Left lung (tissue), 4 donors: ENCODE measurements at regions not wholly inside any gene's neighbourhood (a gene's known extent, or its start where the extent isn't known, plus 50 kb on each side); places are given as distances from the start of the nearest gene placed in this dataset.

ENCODE experiments used
- ATAC-seq: fragments of 200-7000 bp; cut with Tn5 transposase; one replicate; pipeline ENCODE4 v1.9.1; 2020; ENCODE audit warnings: moderate library complexity
- DNase-seq, 4 donors: peaks; one replicate each; pipeline ENCODE4 v3.0.0-alpha.2; 2013 to 2020
- H3K27ac ChIP-seq, 2 donors: fragments of 200-600 bp; sonication (generic) in 1 of 2; one replicate each; pipeline versions ENCODE4 v1.5.0 to v1.8.0; 2020 to 2021
- H3K27me3 ChIP-seq, 2 donors: fragments of 200-600 bp; sonication (generic) in 1 of 2; one replicate each; pipeline versions ENCODE4 v1.5.0 to v1.8.0; 2020 to 2021
- H3K36me3 ChIP-seq, 2 donors: fragments of 200-600 bp; sonication (generic) in 1 of 2; one replicate each; pipeline versions ENCODE4 v1.5.0 to v1.8.0; 2020 to 2021
- H3K4me1 ChIP-seq, 2 donors: fragments of 200-600 bp; one replicate each; pipeline ENCODE4 v1.8.0; 2021
- H3K4me3 ChIP-seq, 2 donors: fragments of 200-600 bp; sonication (generic) in 1 of 2; one replicate each; pipeline versions ENCODE4 v1.5.0 to v1.8.0; 2020 to 2021; ENCODE audit warnings: mild to moderate bottlenecking in 1 of 2
- H3K9me3 ChIP-seq, 2 donors: fragments of 200-600 bp; sonication (generic) in 1 of 2; one replicate each; pipeline versions ENCODE4 v1.5.0 to v1.8.0; 2020 to 2021
- intact Hi-C, 2 donors: fragments of 100-400 bp; cut with DNase I; formaldehyde crosslinking; loops; one replicate each; pipeline versions ENCODE4 v1.11.2 to v1.14.2; 2022
- TF ChIP-seq, protein P1 (sequence below), 2 donors: fragments of 200-600 bp; sonication (generic) in 1 of 2; IDR thresholded peaks; one replicate each; pipeline versions ENCODE4 v1.5.0 to v1.8.0; 2021; ENCODE audit warnings: antibody characterized with exemption in 2 of 2
- donor health status: DM: no; HTN: yes; CAD: no.
- donor health status: DM: no; HTN: no; CAD: no.

DNA sequence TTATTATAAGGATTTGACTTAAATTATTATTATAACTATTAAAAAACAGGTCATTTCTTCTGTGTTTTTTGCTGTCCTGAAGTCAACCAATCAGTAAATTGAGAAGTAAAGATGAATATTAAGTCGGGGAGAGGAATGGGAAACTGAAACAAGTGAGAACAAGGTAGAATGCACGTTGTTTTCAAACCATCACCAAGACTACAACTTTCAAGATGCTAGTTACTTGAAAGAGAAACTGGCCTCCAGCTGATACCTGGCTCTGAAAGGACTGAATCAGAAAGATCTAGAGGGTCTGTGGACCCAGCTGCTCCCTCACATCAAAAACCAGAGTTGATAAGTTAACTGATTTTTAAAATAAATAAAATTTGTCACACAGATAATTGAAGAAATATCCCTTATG lies 1301.5 kb upstream of the ATXN8OS start:
- H3K4me1 ChIP-seq = no peaks in the 10 kb centered on the region
- DNase-seq (no peak), ATAC-seq (no peak)
- no peaks in the 10 kb centered on the region for H3K36me3 ChIP-seq
- TF ChIP-seq, protein P1, sequence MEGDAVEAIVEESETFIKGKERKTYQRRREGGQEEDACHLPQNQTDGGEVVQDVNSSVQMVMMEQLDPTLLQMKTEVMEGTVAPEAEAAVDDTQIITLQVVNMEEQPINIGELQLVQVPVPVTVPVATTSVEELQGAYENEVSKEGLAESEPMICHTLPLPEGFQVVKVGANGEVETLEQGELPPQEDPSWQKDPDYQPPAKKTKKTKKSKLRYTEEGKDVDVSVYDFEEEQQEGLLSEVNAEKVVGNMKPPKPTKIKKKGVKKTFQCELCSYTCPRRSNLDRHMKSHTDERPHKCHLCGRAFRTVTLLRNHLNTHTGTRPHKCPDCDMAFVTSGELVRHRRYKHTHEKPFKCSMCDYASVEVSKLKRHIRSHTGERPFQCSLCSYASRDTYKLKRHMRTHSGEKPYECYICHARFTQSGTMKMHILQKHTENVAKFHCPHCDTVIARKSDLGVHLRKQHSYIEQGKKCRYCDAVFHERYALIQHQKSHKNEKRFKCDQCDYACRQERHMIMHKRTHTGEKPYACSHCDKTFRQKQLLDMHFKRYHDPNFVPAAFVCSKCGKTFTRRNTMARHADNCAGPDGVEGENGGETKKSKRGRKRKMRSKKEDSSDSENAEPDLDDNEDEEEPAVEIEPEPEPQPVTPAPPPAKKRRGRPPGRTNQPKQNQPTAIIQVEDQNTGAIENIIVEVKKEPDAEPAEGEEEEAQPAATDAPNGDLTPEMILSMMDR (IDR thresholded peaks at IDR 0.05) = no peak
- no peak overlapping the region for H3K27ac ChIP-seq
- no peak overlapping the region for H3K4me3 ChIP-seq
- H3K27me3 ChIP-seq = no peaks in the 10 kb centered on the region
- H3K9me3 ChIP-seq = no peaks in the 10 kb centered on the region
- intact Hi-C loops = no loop called here

- Histone ChIP-seq H3K4me3 (no peak overlapping the region), H3K36me3 (no peaks in the 10 kb centered on the region), H3K27ac (no peak overlapping the region), H3K27me3 (no peaks in the 10 kb centered on the region), H3K9me3 (peaks cover 0 to 2% of the 10 kb centered on the region in 2 donors), H3K4me1 (no peaks in the 10 kb centered on the region)
- TF ChIP-seq, protein P1 (IDR thresholded peaks at IDR 0.05) = no peak
- DNase-seq = no peak
- intact Hi-C loops = no loop called here
- ATAC-seq = no peak
These were observed 1323.4 kb upstream of the ATXN8OS start for GRCh38 chr13:68784275-68784674.

DNA sequence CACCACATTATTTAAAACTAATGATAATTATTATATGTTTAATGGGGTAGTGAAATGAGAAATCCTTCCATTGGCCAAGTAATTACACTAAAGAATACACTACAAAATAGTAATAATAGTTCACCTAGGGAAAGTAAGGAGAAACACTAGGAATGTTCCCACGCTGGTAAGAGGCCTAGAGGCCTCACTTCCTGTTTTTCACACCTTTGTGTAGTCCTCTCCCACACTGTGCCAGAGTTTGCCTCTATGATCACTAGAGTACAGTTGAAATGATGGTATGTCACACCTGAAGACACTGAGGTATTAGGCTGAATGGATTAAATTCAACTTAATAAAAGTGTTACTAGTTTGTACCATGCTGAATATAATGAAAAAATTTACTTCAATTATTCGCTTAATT lies 1348.0 kb upstream of the ATXN8OS start:
- Histone ChIP-seq H3K9me3 (no peaks in the 10 kb centered on the region), H3K27me3 (no peaks in the 10 kb centered on the region), H3K4me1 (no peaks in the 10 kb centered on the region), H3K27ac (no peak overlapping the region), H3K36me3 (no peaks in the 10 kb centered on the region), H3K4me3 (no peak overlapping the region)
- DNase-seq = no peak
- no peak for ATAC-seq
- intact Hi-C loops = no loop called here
- TF ChIP-seq, protein P1 (IDR thresholded peaks at IDR 0.05) = no peak

GRCh38 chr13:68749796-68750195 lies 1357.8 kb upstream of the ATXN8OS start:
- intact Hi-C loops = no loop called here
- H3K27me3 ChIP-seq = no peaks in the 10 kb centered on the region

DNA sequence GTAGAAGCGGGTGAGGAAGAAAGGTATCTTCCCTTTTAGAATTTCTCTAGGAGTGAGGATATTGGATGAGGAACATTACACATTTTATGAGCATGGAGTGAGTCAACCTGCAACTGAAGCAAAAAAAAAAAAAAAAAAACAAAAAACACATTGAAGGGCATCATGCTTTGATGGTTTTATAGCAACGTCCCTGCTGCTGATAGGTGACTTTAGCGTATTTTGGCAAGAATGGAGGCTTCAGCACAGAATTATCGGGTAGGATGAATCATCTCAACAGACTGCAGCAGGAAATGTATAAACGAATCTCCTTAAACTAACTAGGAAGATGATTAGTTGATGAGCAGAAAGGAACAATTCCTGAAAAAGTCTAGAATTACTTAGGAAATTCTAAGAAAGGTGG lies 1359.6 kb upstream of the ATXN8OS start:
- no peak for ATAC-seq

More at GRCh38 chr13:68749796-68750195, 1357.8 kb upstream of the ATXN8OS start:
- ATAC-seq (no peak), DNase-seq (no peak)
- Histone ChIP-seq H3K4me1 (no peaks in the 10 kb centered on the region), H3K9me3 (no peaks in the 10 kb centered on the region), H3K27ac (no peak overlapping the region), H3K4me3 (no peak overlapping the region), H3K36me3 (no peaks in the 10 kb centered on the region)
- TF ChIP-seq, protein P1 (IDR thresholded peaks at IDR 0.05) = no peak

More for the DNA sequence above, 1359.6 kb upstream of the ATXN8OS start:
- intact Hi-C loops = no loop called here
- Histone ChIP-seq H3K27me3 (no peaks in the 10 kb centered on the region), H3K4me1 (no peaks in the 10 kb centered on the region), H3K36me3 (no peaks in the 10 kb centered on the region), H3K27ac (no peak overlapping the region), H3K4me3 (no peak overlapping the region), H3K9me3 (no peaks in the 10 kb centered on the region)
- DNase-seq = no peak
- TF ChIP-seq, protein P1 (IDR thresholded peaks at IDR 0.05) = no peak
